ENCODE measurements at regions not wholly inside any gene's neighbourhood (a gene's known extent, or its start where the extent isn't known, plus 50 kb on each side); places are given as distances from the start of the nearest gene placed in this dataset.

DNA sequence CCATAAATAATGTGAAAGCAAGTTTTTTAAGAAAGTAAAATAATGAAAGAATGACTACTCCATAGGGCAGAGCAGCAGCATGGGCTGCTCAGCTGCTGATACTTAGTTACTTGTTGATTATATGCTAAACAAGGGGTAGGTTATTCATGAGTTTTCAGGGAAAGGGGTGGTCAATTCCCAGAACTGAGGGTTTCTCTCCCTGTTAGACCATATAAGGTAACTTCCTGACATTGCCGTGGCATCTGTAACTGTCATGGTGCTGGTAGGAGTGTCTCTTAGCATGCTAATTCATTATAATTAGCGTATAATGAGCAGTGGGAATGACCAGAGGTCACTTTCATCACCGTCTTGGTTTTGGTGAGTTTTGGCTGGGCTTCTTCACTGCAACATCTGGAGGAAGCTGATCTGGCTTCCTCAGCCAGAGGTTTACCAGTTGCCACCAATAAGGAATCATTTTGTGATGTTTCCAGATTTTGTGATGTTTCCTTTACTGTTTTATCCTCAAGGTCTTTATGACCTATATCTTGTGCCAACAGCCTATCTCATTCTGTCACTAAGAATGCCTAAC is 121.8 kb upstream of the CHL1 start (continued):
- TF ChIP-seq, protein P1, sequence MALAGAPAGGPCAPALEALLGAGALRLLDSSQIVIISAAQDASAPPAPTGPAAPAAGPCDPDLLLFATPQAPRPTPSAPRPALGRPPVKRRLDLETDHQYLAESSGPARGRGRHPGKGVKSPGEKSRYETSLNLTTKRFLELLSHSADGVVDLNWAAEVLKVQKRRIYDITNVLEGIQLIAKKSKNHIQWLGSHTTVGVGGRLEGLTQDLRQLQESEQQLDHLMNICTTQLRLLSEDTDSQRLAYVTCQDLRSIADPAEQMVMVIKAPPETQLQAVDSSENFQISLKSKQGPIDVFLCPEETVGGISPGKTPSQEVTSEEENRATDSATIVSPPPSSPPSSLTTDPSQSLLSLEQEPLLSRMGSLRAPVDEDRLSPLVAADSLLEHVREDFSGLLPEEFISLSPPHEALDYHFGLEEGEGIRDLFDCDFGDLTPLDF (CRISPR knock-in tag; IDR thresholded peaks at IDR 0.05): no peak
- TF ChIP-seq SOX15 (CRISPR knock-in tag; IDR thresholded peaks at IDR 0.05) (no peak), ETV6 (CRISPR knock-in tag; IDR thresholded peaks at IDR 0.05) (no peak), ZNF317 (CRISPR knock-in tag; IDR thresholded peaks at IDR 0.05; ENCODE audit: borderline replicate concordance, low read depth) (no peak), CBFB (CRISPR knock-in tag; IDR thresholded peaks at IDR 0.05; ENCODE audit: low read depth) (no peak), NFYB (CRISPR knock-in tag; conservative IDR thresholded peaks at IDR 0.05; ENCODE audit: low read depth) (no peak), ZNF138 (CRISPR knock-in tag; conservative IDR thresholded peaks at IDR 0.05) (no peak)
- TF ChIP-seq, protein P2, sequence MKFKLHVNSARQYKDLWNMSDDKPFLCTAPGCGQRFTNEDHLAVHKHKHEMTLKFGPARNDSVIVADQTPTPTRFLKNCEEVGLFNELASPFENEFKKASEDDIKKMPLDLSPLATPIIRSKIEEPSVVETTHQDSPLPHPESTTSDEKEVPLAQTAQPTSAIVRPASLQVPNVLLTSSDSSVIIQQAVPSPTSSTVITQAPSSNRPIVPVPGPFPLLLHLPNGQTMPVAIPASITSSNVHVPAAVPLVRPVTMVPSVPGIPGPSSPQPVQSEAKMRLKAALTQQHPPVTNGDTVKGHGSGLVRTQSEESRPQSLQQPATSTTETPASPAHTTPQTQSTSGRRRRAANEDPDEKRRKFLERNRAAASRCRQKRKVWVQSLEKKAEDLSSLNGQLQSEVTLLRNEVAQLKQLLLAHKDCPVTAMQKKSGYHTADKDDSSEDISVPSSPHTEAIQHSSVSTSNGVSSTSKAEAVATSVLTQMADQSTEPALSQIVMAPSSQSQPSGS (CRISPR knock-in tag; IDR thresholded peaks at IDR 0.05; ENCODE audit: borderline replicate concordance, low read depth): no peak
- TF ChIP-seq, protein P3, sequence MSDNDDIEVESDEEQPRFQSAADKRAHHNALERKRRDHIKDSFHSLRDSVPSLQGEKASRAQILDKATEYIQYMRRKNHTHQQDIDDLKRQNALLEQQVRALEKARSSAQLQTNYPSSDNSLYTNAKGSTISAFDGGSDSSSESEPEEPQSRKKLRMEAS (CRISPR knock-in tag; IDR thresholded peaks at IDR 0.05): no peak

DNA sequence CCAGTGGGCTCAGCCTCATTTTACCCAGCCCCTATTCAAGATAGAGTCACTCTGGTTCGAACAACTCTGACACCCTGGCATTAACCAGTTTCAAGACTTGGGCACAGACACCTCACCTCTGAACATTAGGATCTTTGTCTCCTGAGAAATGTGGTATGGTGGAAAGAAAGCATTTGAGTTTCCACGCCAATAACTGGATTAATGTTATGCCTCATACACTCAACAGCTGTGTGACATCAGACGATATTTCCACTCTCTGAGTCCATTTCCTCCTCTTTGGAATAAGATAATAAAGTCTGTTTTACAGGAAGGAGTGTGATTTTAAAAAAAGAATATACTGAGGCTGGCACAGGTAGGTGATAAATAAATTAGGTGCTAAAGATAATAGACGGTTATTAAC is 121.3 kb upstream of the CHL1 start:
- Mint-ChIP-seq H3K36me3 (peaks cover 90% of the 10 kb centered on the region), H3K4me3 (no peak overlapping the region), H3K27ac (no peak overlapping the region), H3K27me3 (ENCODE audit: low read depth) (peaks cover under 1% of the 10 kb centered on the region; the same call in 1 of the 2 replicates), H3K9me3 (peaks cover 95% of the 10 kb centered on the region), H3K4me1 (no peaks in the 10 kb centered on the region)
- ChIA-PET POLR2A (no interaction called here), CTCF (no interaction called here)
- DNase-seq (ENCODE audit: low spot score) (no peak), ATAC-seq (no peak)
- no peak for TF ChIP-seq RELA (CRISPR knock-in tag; IDR thresholded peaks at IDR 0.05; ENCODE audit: borderline replicate concordance)

DNA sequence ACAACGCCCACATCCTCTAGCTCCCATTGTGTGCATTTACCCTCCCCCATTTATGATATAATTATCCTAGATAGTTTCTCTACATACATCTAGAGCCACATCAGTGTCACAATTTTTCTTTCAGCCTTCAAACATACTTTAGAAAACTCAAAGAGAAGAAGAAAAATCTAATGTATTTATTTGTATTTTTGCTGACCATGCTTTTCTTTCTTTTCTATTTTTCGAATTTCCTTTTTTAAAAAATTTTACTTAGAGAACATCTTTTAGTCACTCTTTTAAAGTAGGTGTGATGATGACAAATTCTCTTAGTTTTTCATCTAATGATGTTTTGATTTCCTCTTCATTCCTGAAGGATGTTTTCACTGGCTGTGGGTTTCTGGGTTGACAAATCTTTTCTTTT is 117.0 kb upstream of the CHL1 start:
- H3K9me3 Mint-ChIP-seq: peaks cover 85% of the 10 kb centered on the region
- H3K27ac Mint-ChIP-seq: no peak overlapping the region
- H3K4me1 Mint-ChIP-seq: no peaks in the 10 kb centered on the region
- no peak overlapping the region for H3K4me3 Mint-ChIP-seq
- H3K27me3 Mint-ChIP-seq (ENCODE audit: low read depth): peaks cover 2% of the 10 kb centered on the region; the same call in 1 of the 2 replicates
- ChIA-PET CTCF (no interaction called here), POLR2A (no interaction called here)
- TF ChIP-seq, protein P4, sequence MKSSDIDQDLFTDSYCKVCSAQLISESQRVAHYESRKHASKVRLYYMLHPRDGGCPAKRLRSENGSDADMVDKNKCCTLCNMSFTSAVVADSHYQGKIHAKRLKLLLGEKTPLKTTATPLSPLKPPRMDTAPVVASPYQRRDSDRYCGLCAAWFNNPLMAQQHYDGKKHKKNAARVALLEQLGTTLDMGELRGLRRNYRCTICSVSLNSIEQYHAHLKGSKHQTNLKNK (CRISPR knock-in tag; IDR thresholded peaks at IDR 0.05): no peak
- TF ChIP-seq ESRRA (CRISPR knock-in tag; IDR thresholded peaks at IDR 0.05; ENCODE audit: borderline replicate concordance) (no peak), FOXJ3 (CRISPR knock-in tag; IDR thresholded peaks at IDR 0.05; ENCODE audit: borderline replicate concordance) (no peak)
- DNase-seq (ENCODE audit: low spot score) (no peak), ATAC-seq (no peak)
- H3K36me3 Mint-ChIP-seq: peaks cover 81% of the 10 kb centered on the region

DNA sequence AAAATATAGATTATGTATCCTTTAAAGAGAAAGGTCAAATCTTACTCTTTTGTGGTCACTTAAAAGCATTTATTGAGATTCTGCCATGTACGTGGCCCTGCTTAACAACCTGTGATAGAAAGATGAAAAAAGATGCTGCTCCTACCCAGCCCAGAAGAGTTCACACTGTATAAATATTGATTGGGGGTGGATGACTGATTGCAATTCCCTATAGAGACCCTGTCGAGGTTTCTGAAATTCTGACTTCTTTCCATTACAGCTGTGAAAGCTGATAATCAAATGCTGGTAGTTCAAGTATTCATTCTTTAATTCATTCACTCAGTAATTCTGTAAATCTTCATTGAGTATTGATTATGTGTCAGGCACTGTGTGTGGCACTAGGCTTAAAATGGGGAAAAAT is 114.1 kb upstream of the CHL1 start:
- DNase-seq (ENCODE audit: low spot score) (no peak), ATAC-seq (no peak)
- TF ChIP-seq ZNF416 (CRISPR knock-in tag; IDR thresholded peaks at IDR 0.05) (no peak), TEAD4 (CRISPR knock-in tag; IDR thresholded peaks at IDR 0.05) (no peak), ZBTB21 (CRISPR knock-in tag; IDR thresholded peaks at IDR 0.05; ENCODE audit: borderline replicate concordance) (no peak), SMAD3 (CRISPR knock-in tag; IDR thresholded peaks at IDR 0.05; ENCODE audit: borderline replicate concordance) (no peak), ELF4 (CRISPR knock-in tag; IDR thresholded peaks at IDR 0.05; ENCODE audit: low read depth) (no peak)
- TF ChIP-seq, protein P5, sequence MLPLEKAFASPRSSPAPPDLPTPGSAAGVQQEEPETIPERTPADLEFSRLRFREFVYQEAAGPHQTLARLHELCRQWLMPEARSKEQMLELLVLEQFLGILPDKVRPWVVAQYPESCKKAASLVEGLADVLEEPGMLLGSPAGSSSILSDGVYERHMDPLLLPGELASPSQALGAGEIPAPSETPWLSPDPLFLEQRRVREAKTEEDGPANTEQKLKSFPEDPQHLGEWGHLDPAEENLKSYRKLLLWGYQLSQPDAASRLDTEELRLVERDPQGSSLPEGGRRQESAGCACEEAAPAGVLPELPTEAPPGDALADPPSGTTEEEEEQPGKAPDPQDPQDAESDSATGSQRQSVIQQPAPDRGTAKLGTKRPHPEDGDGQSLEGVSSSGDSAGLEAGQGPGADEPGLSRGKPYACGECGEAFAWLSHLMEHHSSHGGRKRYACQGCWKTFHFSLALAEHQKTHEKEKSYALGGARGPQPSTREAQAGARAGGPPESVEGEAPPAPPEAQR (CRISPR knock-in tag; IDR thresholded peaks at IDR 0.05): no peak
- TF ChIP-seq, protein P2 (CRISPR knock-in tag; IDR thresholded peaks at IDR 0.05; ENCODE audit: borderline replicate concordance, low read depth): no peak
- TF ChIP-seq, protein P6, sequence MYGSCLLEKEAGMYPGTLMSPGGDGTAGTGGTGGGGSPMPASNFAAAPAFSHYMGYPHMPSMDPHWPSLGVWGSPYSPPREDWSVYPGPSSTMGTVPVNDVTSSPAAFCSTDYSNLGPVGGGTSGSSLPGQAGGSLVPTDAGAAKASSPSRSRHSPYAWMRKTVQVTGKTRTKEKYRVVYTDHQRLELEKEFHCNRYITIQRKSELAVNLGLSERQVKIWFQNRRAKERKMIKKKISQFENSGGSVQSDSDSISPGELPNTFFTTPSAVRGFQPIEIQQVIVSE (CRISPR knock-in tag; IDR thresholded peaks at IDR 0.05; ENCODE audit: borderline replicate concordance): no peak
- TF ChIP-seq, protein P7, sequence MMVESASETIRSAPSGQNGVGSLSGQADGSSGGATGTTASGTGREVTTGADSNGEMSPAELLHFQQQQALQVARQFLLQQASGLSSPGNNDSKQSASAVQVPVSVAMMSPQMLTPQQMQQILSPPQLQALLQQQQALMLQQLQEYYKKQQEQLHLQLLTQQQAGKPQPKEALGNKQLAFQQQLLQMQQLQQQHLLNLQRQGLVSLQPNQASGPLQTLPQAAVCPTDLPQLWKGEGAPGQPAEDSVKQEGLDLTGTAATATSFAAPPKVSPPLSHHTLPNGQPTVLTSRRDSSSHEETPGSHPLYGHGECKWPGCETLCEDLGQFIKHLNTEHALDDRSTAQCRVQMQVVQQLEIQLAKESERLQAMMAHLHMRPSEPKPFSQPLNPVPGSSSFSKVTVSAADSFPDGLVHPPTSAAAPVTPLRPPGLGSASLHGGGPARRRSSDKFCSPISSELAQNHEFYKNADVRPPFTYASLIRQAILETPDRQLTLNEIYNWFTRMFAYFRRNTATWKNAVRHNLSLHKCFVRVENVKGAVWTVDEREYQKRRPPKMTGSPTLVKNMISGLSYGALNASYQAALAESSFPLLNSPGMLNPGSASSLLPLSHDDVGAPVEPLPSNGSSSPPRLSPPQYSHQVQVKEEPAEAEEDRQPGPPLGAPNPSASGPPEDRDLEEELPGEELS (CRISPR knock-in tag; IDR thresholded peaks at IDR 0.05): no peak
- H3K27me3 Mint-ChIP-seq (ENCODE audit: low read depth): peaks cover 2% of the 10 kb centered on the region; the same call in 1 of the 2 replicates
- peaks cover 74% of the 10 kb centered on the region for H3K36me3 Mint-ChIP-seq
- H3K4me3 Mint-ChIP-seq: no peak overlapping the region
- H3K27ac Mint-ChIP-seq: no peak overlapping the region
- ChIA-PET POLR2A (no interaction called here), CTCF (no interaction called here)
- no peaks in the 10 kb centered on the region for H3K4me1 Mint-ChIP-seq
- peaks cover 78% of the 10 kb centered on the region for H3K9me3 Mint-ChIP-seq
